Colonic mucosa (tissue), 4 donors: ENCODE measurements at regions not wholly inside any gene's neighbourhood (a gene's known extent, or its start where the extent isn't known, plus 50 kb on each side); places are given as distances from the start of the nearest gene placed in this dataset.

Source experiments
- DNase-seq: peaks from one replicate; pipeline ENCODE4 v3.0.0-alpha.2; 2020
- H3K27ac ChIP-seq: fragments of 200-600 bp; one replicate; pipeline ENCODE4 v1.8.0; 2021
- H3K27me3 ChIP-seq: fragments of 200-600 bp; one replicate; pipeline ENCODE4 v1.8.0; 2021
- H3K36me3 ChIP-seq: fragments of 200-600 bp; one replicate; pipeline ENCODE4 v1.8.0; 2021
- H3K4me1 ChIP-seq: fragments of 200-600 bp; one replicate; pipeline ENCODE4 v1.8.0; 2021; ENCODE audit warnings: mild to moderate bottlenecking
- H3K4me3 ChIP-seq: fragments of 200-600 bp; one replicate; pipeline ENCODE4 v1.8.0; 2021
- H3K9ac ChIP-seq, 2 donors: one replicate each; pipeline ENCODE4 v1.7.0; 2013; ENCODE audit warnings: control low read depth in 2 of 2, low read depth in 2 of 2, low read length in 2 of 2
- H3K9me3 ChIP-seq: fragments of 200-600 bp; one replicate; pipeline ENCODE4 v1.8.0; 2021
- CTCF ChIP-seq: fragments of 200-600 bp; IDR thresholded peaks from one replicate; pipeline ENCODE4 v1.8.0; 2022; ENCODE audit warnings: antibody characterized with exemption, mild to moderate bottlenecking
- intact Hi-C: fragments of 100-400 bp; cut with DNase I; formaldehyde crosslinking; loops from one replicate; pipeline ENCODE4 v1.14.1; 2022
- donor health status: healthy.
- donor health status: DM: no; HTN: no; CAD: no.
- donor health status: DM: no; HTN: no; CAD: no.

GRCh38 chr3:162015856-162016255 is 519.2 kb downstream of the OTOL1 start:
- no peak overlapping the region for H3K27ac ChIP-seq
- no peaks in the 10 kb centered on the region for H3K36me3 ChIP-seq
- H3K27me3 ChIP-seq, result no peaks in the 10 kb centered on the region
- H3K9me3 ChIP-seq, result no peaks in the 10 kb centered on the region
- no peak overlapping the region for H3K4me3 ChIP-seq
- DNase-seq, result no peak
- H3K9ac ChIP-seq, result no peak overlapping the region
- TF ChIP-seq CTCF, result no peak
- intact Hi-C loops, result no loop called here
- no peaks in the 10 kb centered on the region for H3K4me1 ChIP-seq

GRCh38 chr3:162019817-162020216 is 523.2 kb downstream of the OTOL1 start:
- intact Hi-C loops, result no loop called here
- Histone ChIP-seq H3K36me3 (no peaks in the 10 kb centered on the region), H3K9ac (no peak overlapping the region), H3K4me1 (no peaks in the 10 kb centered on the region), H3K27me3 (no peaks in the 10 kb centered on the region), H3K9me3 (no peaks in the 10 kb centered on the region), H3K27ac (no peak overlapping the region), H3K4me3 (no peak overlapping the region)
- TF ChIP-seq CTCF, result no peak
- DNase-seq, result no peak

GRCh38 chr3:162021206-162021605 is 524.6 kb downstream of the OTOL1 start:
- TF ChIP-seq CTCF, result no peak
- Histone ChIP-seq H3K9me3 (no peaks in the 10 kb centered on the region), H3K4me1 (no peaks in the 10 kb centered on the region), H3K36me3 (no peaks in the 10 kb centered on the region), H3K4me3 (no peak overlapping the region), H3K9ac (no peak overlapping the region), H3K27me3 (no peaks in the 10 kb centered on the region), H3K27ac (no peak overlapping the region)
- no peak for DNase-seq
- intact Hi-C loops, result no loop called here

- H3K36me3 ChIP-seq, result no peaks in the 10 kb centered on the region
- no peaks in the 10 kb centered on the region for H3K4me1 ChIP-seq
- H3K4me3 ChIP-seq, result no peak overlapping the region
- no peaks in the 10 kb centered on the region for H3K9me3 ChIP-seq
- intact Hi-C loops, result no loop called here
- no peaks in the 10 kb centered on the region for H3K27me3 ChIP-seq
- H3K9ac ChIP-seq, result no peak overlapping the region
- no peak for TF ChIP-seq CTCF
- H3K27ac ChIP-seq, result no peak overlapping the region
- DNase-seq, result no peak
Observed at GRCh38 chr3:162022911-162023310, 526.3 kb downstream of the OTOL1 start.

GRCh38 chr3:162029736-162030135 is 533.1 kb downstream of the OTOL1 start:
- Histone ChIP-seq H3K4me1 (no peaks in the 10 kb centered on the region), H3K27ac (no peak overlapping the region), H3K4me3 (no peak overlapping the region), H3K9me3 (no peaks in the 10 kb centered on the region), H3K9ac (no peak overlapping the region), H3K27me3 (no peaks in the 10 kb centered on the region), H3K36me3 (no peaks in the 10 kb centered on the region)
- intact Hi-C loops, result no loop called here
- DNase-seq, result no peak
- TF ChIP-seq CTCF, result no peak

GRCh38 chr3:162034368-162034767 is 537.8 kb downstream of the OTOL1 start:
- no peak for TF ChIP-seq CTCF
- Histone ChIP-seq H3K4me3 (no peak overlapping the region), H3K9me3 (no peaks in the 10 kb centered on the region), H3K36me3 (no peaks in the 10 kb centered on the region), H3K4me1 (no peaks in the 10 kb centered on the region), H3K9ac (no peak overlapping the region), H3K27ac (no peak overlapping the region), H3K27me3 (no peaks in the 10 kb centered on the region)
- DNase-seq, result no peak
- intact Hi-C loops, result no loop called here
